HG02981 (cell line): ENCODE measurements at regions not wholly inside any gene's neighbourhood (a gene's known extent, or its start where the extent isn't known, plus 50 kb on each side); places are given as distances from the start of the nearest gene placed in this dataset.
"Not testable (repeated sequence)": the region's sequence is repeated elsewhere in the genome, so short reads cannot be mapped to it uniquely, and the experiment has no call there.

Experiments used
- ATAC-seq: cut with Tn5 transposase; IDR thresholded peaks from one replicate; pipeline ENCODE4 v1.9.1; 2021; ENCODE audit warnings: mild to moderate bottlenecking, moderate library complexity; ENCODE audit not compliant: unreplicated experiment

- no peak for ATAC-seq
Measured at GRCh38 chr11:105432241-105432995, 177.5 kb upstream of the GRIA4 start.

GRCh38 chr11:105429096-105429910 is 180.6 kb upstream of the GRIA4 start:
- ATAC-seq: no peak

GRCh38 chr11:105407101-105407500 is 202.8 kb upstream of the GRIA4 start:
- ATAC-seq: no peak

DNA sequence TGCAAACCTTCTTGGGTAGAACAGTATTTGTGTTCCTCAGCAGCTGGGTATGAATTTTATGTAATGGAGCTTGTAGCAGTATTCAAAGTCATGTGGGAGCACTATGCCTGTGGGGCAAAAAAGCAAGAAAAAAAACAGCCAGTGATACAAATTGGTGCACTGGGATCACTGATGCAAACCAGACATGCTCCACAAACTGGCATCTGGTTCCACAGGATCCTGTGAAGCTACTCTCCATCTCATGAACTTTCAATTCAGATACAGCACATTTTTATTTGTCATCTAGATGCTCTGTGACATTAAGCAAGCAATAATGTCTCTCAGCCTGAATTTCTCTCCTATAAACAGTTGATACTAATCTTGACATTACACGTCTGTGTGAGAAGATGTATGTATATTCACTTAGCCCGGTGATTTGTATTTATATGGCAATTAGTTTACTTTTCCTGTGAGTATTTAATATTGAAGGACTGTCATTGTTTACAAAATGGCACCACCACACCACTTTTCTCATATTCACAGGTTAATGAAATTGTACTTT is 208.5 kb upstream of the GRIA4 start:
- no peak for ATAC-seq

DNA sequence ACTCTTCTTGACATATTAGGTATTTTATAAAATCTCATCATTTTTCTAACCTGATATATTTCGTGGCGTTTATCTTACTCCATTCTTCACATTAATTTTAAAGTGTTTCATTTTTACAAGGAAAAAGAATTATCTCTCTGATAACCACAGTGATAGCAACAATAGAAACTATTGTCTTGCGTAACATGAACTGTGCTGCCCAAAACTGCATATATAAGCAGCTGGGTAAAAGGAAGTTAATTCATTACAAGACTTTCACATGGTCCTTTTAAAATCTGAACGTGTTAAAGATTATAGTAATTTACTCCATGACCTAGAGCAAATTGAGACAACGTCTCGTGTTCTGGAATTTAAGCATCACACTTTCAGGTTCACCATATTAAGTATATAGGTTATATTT is 210.4 kb upstream of the GRIA4 start:
- no peak for ATAC-seq

DNA sequence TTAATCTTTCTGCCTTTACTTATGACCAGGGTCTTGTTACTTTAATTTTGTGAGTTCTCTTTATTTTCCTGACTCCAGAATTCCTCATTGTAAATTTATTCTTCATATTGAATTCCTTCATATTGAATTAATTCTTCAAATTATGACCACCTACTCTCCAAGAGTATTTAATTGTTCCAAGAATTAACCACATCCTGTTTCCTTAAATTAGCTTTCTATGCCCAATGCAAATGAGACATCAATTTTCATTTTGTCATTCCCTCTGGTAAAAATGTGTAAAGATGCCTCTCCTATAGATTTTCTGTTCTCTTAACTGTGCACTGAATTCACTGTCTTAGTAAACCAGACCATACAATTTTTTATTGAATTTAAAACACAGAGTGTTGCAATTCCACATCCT is 211.2 kb upstream of the GRIA4 start:
- ATAC-seq: no peak

GRCh38 chr11:105393326-105393725 is 216.5 kb upstream of the GRIA4 start:
- no peak for ATAC-seq

DNA sequence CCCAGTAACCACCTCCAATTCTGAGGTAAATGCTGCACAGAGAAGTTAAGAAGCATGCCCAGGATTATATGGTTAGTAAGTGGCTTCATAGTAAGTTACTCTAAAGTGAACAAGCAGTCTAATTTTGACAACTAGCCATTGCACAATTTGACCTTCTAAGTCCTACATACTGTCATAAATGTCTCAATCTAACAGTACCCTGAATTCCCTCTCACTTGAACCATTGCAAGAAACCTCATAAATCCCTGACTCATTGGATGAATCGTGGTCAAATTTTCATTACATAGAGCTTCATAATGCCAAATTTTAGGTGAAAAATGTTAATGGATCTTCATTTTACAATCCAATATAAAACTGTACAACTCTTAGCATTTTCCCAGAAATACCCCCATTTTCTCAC is 217.3 kb upstream of the GRIA4 start:
- ATAC-seq: no peak

GRCh38 chr11:105389952-105390351 is 219.9 kb upstream of the GRIA4 start:
- no peak for ATAC-seq

- no peak for ATAC-seq
Measured at GRCh38 chr11:105388006-105388405, 221.9 kb upstream of the GRIA4 start.

- ATAC-seq: no peak
Measured at GRCh38 chr11:105381941-105382340, 227.9 kb upstream of the GRIA4 start.

DNA sequence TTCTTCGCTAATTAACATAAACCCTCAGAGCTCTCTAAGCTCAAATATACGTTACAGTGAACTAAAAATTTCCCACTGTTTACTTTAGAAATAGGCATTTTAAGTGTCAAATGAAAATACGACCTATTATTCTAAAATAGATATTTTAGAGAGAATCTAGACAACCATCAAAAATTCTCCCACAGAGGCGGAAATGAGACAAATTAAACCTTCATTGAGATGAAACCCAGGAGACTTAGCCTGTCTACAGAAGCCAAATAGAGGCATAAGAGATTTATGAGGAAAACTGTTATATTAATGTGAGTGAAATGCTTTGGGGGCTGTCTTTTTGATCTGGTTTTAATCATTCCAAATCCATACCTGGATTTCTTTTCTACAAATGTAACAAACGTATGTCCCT is 232.0 kb upstream of the GRIA4 start:
- no peak for ATAC-seq

DNA sequence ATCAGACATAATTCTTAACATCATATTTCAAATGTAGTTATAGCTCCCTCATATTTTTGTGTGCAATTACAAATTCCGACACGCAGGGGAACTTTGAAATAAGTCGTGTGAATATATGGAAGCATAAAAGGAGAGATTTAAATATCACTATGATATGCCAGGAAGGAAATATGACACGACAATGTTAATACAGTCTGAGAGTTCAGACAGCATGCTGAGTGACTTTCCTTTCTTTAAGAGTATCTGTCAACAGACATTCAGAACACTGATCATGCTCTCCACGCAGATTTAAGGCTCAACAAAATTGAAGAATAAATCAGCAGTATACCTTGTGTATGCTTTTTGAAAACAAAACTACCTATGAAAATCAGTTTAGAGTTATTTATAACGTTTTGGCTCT is 232.6 kb upstream of the CARD18 start:
- no peak for ATAC-seq

DNA sequence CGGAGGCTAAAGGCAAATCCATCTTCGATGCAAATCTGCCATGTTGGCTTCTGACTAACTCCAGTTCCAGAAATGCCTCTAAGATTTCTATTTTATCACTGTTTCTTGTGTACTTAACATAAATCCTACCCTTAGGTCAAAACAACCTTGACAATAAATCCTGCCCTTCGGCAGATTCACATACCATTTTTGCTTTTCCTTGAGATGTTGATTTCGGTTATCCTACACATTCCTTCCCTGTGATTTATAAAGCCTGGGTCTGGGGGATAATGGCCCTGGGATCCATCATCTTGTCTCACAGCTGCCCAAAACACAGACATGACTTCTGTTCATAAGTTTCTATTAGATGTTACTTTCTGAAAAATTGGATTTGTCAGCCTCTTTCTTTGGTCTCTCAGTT is 231.7 kb upstream of the CARD18 start:
- no peak for ATAC-seq

DNA sequence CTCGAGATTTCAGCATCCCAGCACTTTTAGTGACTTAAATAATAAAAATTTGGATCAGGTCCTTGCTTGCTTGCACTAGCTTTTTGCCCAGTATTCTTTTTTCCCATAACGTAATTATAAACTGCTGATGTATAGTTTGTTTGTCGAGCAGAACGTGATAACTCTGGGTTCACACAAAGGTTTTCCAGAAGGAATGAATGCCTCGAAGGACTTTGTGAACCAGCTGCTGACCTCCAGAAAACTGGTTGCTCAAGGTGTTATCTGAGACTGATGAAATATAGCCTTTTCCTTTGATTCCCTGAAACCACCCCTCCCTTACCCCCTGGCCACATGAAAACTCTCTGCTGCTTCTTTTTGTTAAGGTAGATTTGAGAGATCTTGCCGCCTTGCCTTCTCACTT is 229.1 kb upstream of the CARD18 start:
- no peak for ATAC-seq

DNA sequence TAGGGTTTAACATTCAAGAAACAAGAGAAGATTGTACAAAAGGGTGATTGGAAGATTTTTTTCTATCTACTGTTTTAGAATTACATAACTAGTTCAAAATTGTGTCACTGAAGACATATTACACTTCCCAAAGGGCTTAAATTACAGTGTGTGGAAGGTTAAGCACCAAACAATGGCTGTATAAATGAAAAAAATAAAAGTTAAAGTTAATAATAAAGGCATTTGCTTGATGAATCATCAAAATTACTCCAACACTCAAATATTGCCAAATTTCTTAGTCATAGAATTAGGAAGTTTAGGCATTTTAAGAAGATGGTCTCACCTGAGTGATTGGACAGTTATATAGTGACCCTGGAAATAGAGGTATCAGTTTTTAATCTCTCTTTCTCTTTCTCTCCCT is 227.6 kb upstream of the CARD18 start:
- ATAC-seq: no peak

GRCh38 chr11:105361651-105362050 is 222.1 kb upstream of the CARD18 start:
- ATAC-seq: no peak

GRCh38 chr11:105357764-105358163 is 218.2 kb upstream of the CARD18 start:
- ATAC-seq: no peak

GRCh38 chr11:105357146-105357545 is 217.6 kb upstream of the CARD18 start:
- ATAC-seq: no peak

GRCh38 chr11:105349867-105350266 is 210.3 kb upstream of the CARD18 start:
- ATAC-seq: not testable (repeated sequence)

- no peak for ATAC-seq
Measured at GRCh38 chr11:105344938-105345337, 205.4 kb upstream of the CARD18 start.
